Peyer's patch (tissue), 4 donors: ENCODE measurements at regions not wholly inside any gene's neighbourhood (a gene's known extent, or its start where the extent isn't known, plus 50 kb on each side); places are given as distances from the start of the nearest gene placed in this dataset.

Experiments used
- DNase-seq, 3 donors: peaks; one replicate each; pipeline ENCODE4 v3.0.0-alpha.2; 2017 to 2019
- H3K27ac ChIP-seq, 4 donors: fragments of 200-600 bp; sonication (generic); one replicate each; pipeline ENCODE4 v1.5.1; 2016 to 2019
- H3K27me3 ChIP-seq, 2 donors: fragments of 200-600 bp; sonication (generic); one replicate each; pipeline ENCODE4 v1.5.1; 2019
- H3K36me3 ChIP-seq, 3 donors: fragments of 200-600 bp; sonication (generic); one replicate each; pipeline ENCODE4 v1.5.1; 2016 to 2019
- H3K4me1 ChIP-seq, 4 donors: fragments of 200-600 bp; sonication (generic); one replicate each; pipeline ENCODE4 v1.5.1; 2016 to 2019
- H3K4me3 ChIP-seq, 4 donors: fragments of 200-600 bp; sonication (generic); 1 replicate in 3 of 4; 2 replicates in 1 of 4; pipeline ENCODE4 v1.5.1; 2016 to 2019; ENCODE audit warnings: mild to moderate bottlenecking in 1 of 4
- H3K9me3 ChIP-seq, 4 donors: fragments of 200-600 bp; sonication (generic); one replicate each; pipeline ENCODE4 v1.5.1; 2016 to 2019; ENCODE audit warnings: mild to moderate bottlenecking in 1 of 4
- POLR2A ChIP-seq, 2 donors: fragments of 450-650 bp; IDR thresholded peaks; one replicate each; pipeline ENCODE4 v1.5.1; 2017; ENCODE audit warnings: antibody characterized with exemption in 2 of 2, mild to moderate bottlenecking in 2 of 2, moderate library complexity in 2 of 2
- TF ChIP-seq, protein P1 (sequence below), 6 experiments: fragments of 450-650 bp in 4 of 6; fragments of 200-600 bp in 2 of 6; sonication (generic) in 1 of 6; IDR thresholded peaks; one replicate each; pipeline ENCODE4 v1.5.1; 2017 to 2019; ENCODE audit warnings: antibody characterized with exemption in 6 of 6, mild to moderate bottlenecking in 3 of 6, moderate library complexity in 1 of 6

DNA sequence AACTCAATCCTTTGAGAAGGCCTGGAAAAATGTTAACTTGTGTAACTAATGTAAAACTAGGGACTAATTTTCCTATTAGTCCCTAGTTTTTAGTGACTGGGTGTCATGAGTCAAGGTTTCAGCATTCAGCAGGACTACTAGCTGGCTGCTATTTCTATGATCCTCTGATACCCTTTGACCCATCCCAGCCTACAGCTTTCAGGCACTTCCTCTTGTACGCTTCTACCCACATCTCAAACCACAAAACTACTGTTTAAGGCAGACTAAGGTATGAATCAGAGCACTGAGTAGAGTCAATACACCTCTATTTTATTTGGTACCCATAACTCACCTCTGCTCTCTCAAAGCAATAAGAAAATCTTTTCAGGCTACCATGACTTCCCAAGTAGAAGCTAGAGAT is 809.6 kb downstream of the PDHA2 start:
- H3K27me3 ChIP-seq, result no peaks in the 10 kb centered on the region
- no peak overlapping the region for H3K27ac ChIP-seq
- DNase-seq, result no peak
- TF ChIP-seq POLR2A (IDR thresholded peaks at IDR 0.05), result no peak
- TF ChIP-seq, protein P1, sequence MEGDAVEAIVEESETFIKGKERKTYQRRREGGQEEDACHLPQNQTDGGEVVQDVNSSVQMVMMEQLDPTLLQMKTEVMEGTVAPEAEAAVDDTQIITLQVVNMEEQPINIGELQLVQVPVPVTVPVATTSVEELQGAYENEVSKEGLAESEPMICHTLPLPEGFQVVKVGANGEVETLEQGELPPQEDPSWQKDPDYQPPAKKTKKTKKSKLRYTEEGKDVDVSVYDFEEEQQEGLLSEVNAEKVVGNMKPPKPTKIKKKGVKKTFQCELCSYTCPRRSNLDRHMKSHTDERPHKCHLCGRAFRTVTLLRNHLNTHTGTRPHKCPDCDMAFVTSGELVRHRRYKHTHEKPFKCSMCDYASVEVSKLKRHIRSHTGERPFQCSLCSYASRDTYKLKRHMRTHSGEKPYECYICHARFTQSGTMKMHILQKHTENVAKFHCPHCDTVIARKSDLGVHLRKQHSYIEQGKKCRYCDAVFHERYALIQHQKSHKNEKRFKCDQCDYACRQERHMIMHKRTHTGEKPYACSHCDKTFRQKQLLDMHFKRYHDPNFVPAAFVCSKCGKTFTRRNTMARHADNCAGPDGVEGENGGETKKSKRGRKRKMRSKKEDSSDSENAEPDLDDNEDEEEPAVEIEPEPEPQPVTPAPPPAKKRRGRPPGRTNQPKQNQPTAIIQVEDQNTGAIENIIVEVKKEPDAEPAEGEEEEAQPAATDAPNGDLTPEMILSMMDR (IDR thresholded peaks at IDR 0.05), result no peak
- no peaks in the 10 kb centered on the region for H3K36me3 ChIP-seq
- H3K4me1 ChIP-seq, result no peaks in the 10 kb centered on the region
- no peak overlapping the region for H3K4me3 ChIP-seq
- H3K9me3 ChIP-seq, result no peaks in the 10 kb centered on the region

DNA sequence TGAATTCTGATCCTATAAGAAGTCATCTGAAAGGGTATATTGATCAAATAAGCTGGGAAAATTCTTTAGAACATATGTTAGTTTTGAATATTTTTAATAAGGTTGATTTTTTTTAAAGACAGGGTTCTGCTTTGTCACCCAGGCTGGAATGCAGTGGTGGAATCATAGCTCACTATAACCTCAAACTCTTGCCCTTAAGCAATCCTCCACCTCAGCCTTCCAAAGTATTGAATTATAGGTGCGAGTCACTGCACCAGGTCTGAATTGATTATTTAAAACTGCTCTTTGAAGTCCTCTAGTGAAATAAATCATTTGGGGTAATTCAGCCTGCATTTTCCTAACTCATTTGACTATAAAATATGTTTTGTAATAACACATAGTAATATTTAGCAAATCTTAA is 812.3 kb downstream of the PDHA2 start:
- H3K36me3 ChIP-seq, result no peaks in the 10 kb centered on the region

DNA sequence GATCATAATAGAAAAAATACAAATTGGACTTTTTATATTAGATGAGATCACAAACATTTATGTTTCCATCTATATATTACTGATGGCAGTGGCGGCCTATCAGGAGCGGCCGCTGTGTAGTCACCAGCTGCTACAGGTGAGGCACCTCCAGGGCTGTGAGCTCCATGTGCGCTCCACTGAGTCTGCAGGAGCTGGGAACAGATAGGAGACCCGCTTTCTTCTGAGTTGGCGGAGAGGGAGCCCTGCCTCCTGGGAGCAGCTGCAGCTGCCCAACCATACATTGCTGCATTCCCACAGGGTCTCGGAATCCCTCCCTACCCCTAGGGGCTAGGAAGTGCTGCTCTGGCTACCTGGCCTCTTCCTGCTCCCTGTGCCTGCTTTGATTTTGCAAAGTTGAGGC is 812.9 kb downstream of the PDHA2 start:
- DNase-seq, result no peak
- Histone ChIP-seq H3K4me1 (no peaks in the 10 kb centered on the region), H3K27me3 (no peaks in the 10 kb centered on the region), H3K36me3 (no peaks in the 10 kb centered on the region), H3K27ac (no peak overlapping the region), H3K9me3 (no peaks in the 10 kb centered on the region), H3K4me3 (no peak overlapping the region)
- TF ChIP-seq, protein P1 (IDR thresholded peaks at IDR 0.05), result no peak
- no peak for TF ChIP-seq POLR2A (IDR thresholded peaks at IDR 0.05)

More for the DNA sequence above, 812.3 kb downstream of the PDHA2 start:
- DNase-seq, result no peak
- H3K4me1 ChIP-seq, result no peaks in the 10 kb centered on the region
- no peak overlapping the region for H3K27ac ChIP-seq
- no peak overlapping the region for H3K4me3 ChIP-seq
- TF ChIP-seq POLR2A (IDR thresholded peaks at IDR 0.05), result no peak
- TF ChIP-seq, protein P1 (IDR thresholded peaks at IDR 0.05), result no peak
- no peaks in the 10 kb centered on the region for H3K27me3 ChIP-seq
- H3K9me3 ChIP-seq, result no peaks in the 10 kb centered on the region

DNA sequence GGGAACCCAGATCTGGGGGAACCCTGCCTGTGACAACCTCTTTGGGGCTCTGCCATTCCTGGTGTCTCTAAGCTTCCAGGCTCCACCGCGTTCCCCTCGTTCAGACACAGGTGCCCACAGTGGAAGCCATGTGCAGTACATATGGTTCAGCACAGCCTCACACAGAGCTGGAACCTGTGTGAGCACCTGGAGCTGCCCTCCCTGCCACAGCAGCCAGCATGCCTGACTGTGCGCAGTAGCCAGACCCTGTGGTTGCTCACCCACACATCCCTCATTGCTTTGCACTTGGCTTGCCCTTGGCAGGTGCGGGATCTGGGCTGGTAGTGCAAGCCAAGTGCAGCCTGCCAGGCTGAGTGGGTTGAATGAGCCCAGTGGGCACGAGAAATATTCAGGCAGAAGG is 814.2 kb downstream of the PDHA2 start:
- Histone ChIP-seq H3K27me3 (no peaks in the 10 kb centered on the region), H3K9me3 (no peaks in the 10 kb centered on the region), H3K4me1 (no peaks in the 10 kb centered on the region), H3K36me3 (no peaks in the 10 kb centered on the region), H3K4me3 (no peak overlapping the region), H3K27ac (no peak overlapping the region)
- TF ChIP-seq POLR2A (IDR thresholded peaks at IDR 0.05), result no peak
- TF ChIP-seq, protein P1 (IDR thresholded peaks at IDR 0.05), result no peak
- no peak for DNase-seq

DNA sequence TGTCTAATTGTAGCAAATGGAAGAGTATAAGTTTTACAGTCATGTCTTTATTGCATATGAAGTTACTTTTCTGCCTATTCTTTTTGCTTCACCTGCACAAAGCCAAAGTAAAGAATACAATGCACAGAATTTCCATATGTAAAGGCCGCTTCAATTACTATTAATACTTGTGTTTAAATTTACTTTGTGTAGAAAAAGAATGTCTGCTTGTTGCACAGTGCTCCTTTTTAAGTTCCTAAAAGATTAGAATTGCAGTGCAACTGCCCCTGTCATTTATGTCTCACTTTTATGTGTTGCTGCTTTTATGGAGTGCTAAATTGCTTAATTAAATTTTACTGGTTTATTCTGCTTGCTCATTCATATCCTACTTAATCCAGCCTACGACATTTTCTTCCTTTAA is 830.5 kb downstream of the PDHA2 start:
- H3K4me1 ChIP-seq, result no peaks in the 10 kb centered on the region
- no peak overlapping the region for H3K27ac ChIP-seq
- H3K9me3 ChIP-seq, result no peaks in the 10 kb centered on the region
- TF ChIP-seq POLR2A (IDR thresholded peaks at IDR 0.05), result no peak
- TF ChIP-seq, protein P1 (IDR thresholded peaks at IDR 0.05), result no peak
- H3K36me3 ChIP-seq, result no peaks in the 10 kb centered on the region
- no peak for DNase-seq
- H3K4me3 ChIP-seq, result no peak overlapping the region
- H3K27me3 ChIP-seq, result no peaks in the 10 kb centered on the region

DNA sequence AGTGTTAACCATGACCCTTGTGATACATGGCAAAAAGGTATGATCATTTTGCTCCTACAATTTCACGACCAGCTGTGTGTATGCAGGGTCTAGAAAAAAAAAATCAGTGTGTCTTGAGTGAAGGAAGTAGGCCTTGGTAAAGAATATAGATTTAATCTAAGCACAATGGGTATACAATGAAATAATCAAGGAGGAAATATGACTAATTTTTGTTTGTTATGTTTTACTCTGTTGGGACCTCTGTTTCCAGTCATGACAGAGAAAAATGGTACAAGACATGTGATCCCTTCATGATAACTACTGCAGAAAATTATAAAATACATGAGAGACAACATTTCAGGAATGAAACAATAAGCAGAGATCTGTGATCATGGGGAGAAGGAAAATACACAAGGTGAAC is 835.5 kb downstream of the PDHA2 start:
- Histone ChIP-seq H3K36me3 (no peaks in the 10 kb centered on the region), H3K9me3 (no peaks in the 10 kb centered on the region), H3K4me3 (no peak overlapping the region), H3K4me1 (no peaks in the 10 kb centered on the region), H3K27ac (no peak overlapping the region), H3K27me3 (no peaks in the 10 kb centered on the region)
- no peak for TF ChIP-seq POLR2A (IDR thresholded peaks at IDR 0.05)
- TF ChIP-seq, protein P1 (IDR thresholded peaks at IDR 0.05), result no peak
- no peak for DNase-seq
